ENCODE measurements at regions not wholly inside any gene's neighbourhood (a gene's known extent, or its start where the extent isn't known, plus 50 kb on each side); places are given as distances from the start of the nearest gene placed in this dataset.

DNA sequence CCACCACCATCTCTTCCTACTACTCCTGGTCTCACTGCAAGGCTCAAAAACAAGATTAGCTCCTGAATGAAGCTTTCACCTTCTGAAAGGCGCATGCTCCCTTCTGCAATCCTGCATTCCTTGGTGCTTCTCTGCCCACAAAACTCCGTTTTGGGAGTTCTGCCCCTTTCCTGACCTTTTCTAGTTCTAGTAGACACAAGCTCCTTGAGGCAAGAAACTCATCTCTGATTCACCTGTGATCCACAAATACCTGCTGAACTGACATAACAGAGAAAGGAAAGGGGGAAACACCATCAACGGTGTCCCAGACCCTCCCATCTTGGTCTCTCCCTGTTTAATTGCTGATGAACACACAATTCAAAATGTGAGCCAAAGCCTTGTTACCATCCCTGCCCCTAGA, 64.0 kb upstream of the EGR2 start:
- H2AK9ac ChIP-seq (replicated peaks; ENCODE audit: low read depth, low read length, poor library complexity), result no peak overlapping the region
- no peak overlapping the region for H4K91ac ChIP-seq (ENCODE audit: insufficient read depth, low read depth, low read length)
- BruUV-seq (replicated peaks), result no TSS peak
- H4K20me1 ChIP-seq (ENCODE audit: insufficient read depth, low read length), result no peaks in the 10 kb centered on the region
- no peak overlapping the region for H3K4ac ChIP-seq (ENCODE audit: low read depth, low read length)
- DNase-seq, result no peak
- H3K14ac ChIP-seq (replicated peaks; ENCODE audit: low read depth, low read length), result no peak overlapping the region
- no peak overlapping the region for H2BK15ac ChIP-seq (ENCODE audit: low read depth, low read length)
- dilution Hi-C loops (cut with HindIII; ENCODE audit: low sequenced_read_pairs, unreplicated experiment) (no loop called here), in situ Hi-C loops (cut with MboI; ENCODE audit: low sequenced_read_pairs) (no loop called here), intact Hi-C loops (cut with micrococcal nuclease) (no loop called here)
- no peak overlapping the region for H3K4me2 ChIP-seq (ENCODE audit: low read depth, low read length)
- peaks cover 17% of the 10 kb centered on the region for H3K27me3 ChIP-seq (ENCODE audit: control insufficient read depth, insufficient read depth, low read length)
- no peak overlapping the region for H4K8ac ChIP-seq (ENCODE audit: low read depth in 2 of 2, low read length in 2 of 2)
- no peak overlapping the region for H2BK5ac ChIP-seq (ENCODE audit: low read depth, low read length, poor library complexity, severe bottlenecking)
- H3K79me1 ChIP-seq (ENCODE audit: low read depth in 1 of 2, low read length in 2 of 2), result no peaks in the 10 kb centered on the region
- no peaks in the 10 kb centered on the region for H3K36me3 ChIP-seq (ENCODE audit: control insufficient read depth, insufficient read depth, low read length)
- no peak overlapping the region for H3K9ac ChIP-seq (ENCODE audit: low read depth, low read length)
- 42% methylated on average over 2 of the region's 3 CpGs; no CpG with 5 or more reads in 1 of the 2 experiments for WGBS, 2 experiments (ENCODE audit: extremely low coverage in 2 of 2, insufficient read length in 1 of 2)
- no peak overlapping the region for H3K4me3 ChIP-seq (ENCODE audit: insufficient read depth, low read depth, low read length)
- ChIA-PET CTCF (no interaction called here), POLR2A (ENCODE audit: unreplicated experiment) (no interaction called here)
- no peaks in the 10 kb centered on the region for H3K9me1 ChIP-seq (ENCODE audit: insufficient read depth, low read length)
- H2BK20ac ChIP-seq (ENCODE audit: low read depth, low read length), result no peak overlapping the region
- TF ChIP-seq RCOR1 (IDR thresholded peaks at IDR 0.05; ENCODE audit: insufficient replicate concordance, low read length) (no peak), SMC3 (IDR thresholded peaks at IDR 0.05; ENCODE audit: low read depth, low read length) (no peak), FOS (IDR thresholded peaks at IDR 0.05; ENCODE audit: low read depth, low read length) (no peak), NFE2L2 (IDR thresholded peaks at IDR 0.05; ENCODE audit: low read depth, low read length) (no peak), CHD1 (IDR thresholded peaks at IDR 0.05; ENCODE audit: low read depth, low read length) (no peak), RAD21 (IDR thresholded peaks at IDR 0.05; ENCODE audit: low read length) (no peak), MAZ (IDR thresholded peaks at IDR 0.05; ENCODE audit: borderline replicate concordance, low read depth, low read length) (no peak), RFX5 (IDR thresholded peaks at IDR 0.05; ENCODE audit: low read depth, low read length) (no peak), POLR2A (IDR thresholded peaks at IDR 0.05; ENCODE audit: low read depth, low read length) (no peak), MXI1 (IDR thresholded peaks at IDR 0.05; ENCODE audit: borderline replicate concordance, low read depth, low read length) (no peak), BHLHE40 (IDR thresholded peaks at IDR 0.05; ENCODE audit: low read depth, low read length) (no peak)
- TF ChIP-seq, protein P1, sequence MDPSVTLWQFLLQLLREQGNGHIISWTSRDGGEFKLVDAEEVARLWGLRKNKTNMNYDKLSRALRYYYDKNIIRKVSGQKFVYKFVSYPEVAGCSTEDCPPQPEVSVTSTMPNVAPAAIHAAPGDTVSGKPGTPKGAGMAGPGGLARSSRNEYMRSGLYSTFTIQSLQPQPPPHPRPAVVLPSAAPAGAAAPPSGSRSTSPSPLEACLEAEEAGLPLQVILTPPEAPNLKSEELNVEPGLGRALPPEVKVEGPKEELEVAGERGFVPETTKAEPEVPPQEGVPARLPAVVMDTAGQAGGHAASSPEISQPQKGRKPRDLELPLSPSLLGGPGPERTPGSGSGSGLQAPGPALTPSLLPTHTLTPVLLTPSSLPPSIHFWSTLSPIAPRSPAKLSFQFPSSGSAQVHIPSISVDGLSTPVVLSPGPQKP (IDR thresholded peaks at IDR 0.05; ENCODE audit: borderline replicate concordance, low read depth, low read length), result no peak
- TF ChIP-seq, protein P2, sequence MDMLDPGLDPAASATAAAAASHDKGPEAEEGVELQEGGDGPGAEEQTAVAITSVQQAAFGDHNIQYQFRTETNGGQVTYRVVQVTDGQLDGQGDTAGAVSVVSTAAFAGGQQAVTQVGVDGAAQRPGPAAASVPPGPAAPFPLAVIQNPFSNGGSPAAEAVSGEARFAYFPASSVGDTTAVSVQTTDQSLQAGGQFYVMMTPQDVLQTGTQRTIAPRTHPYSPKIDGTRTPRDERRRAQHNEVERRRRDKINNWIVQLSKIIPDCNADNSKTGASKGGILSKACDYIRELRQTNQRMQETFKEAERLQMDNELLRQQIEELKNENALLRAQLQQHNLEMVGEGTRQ (IDR thresholded peaks at IDR 0.05; ENCODE audit: low read depth, low read length), result no peak
- TF ChIP-seq, protein P3, sequence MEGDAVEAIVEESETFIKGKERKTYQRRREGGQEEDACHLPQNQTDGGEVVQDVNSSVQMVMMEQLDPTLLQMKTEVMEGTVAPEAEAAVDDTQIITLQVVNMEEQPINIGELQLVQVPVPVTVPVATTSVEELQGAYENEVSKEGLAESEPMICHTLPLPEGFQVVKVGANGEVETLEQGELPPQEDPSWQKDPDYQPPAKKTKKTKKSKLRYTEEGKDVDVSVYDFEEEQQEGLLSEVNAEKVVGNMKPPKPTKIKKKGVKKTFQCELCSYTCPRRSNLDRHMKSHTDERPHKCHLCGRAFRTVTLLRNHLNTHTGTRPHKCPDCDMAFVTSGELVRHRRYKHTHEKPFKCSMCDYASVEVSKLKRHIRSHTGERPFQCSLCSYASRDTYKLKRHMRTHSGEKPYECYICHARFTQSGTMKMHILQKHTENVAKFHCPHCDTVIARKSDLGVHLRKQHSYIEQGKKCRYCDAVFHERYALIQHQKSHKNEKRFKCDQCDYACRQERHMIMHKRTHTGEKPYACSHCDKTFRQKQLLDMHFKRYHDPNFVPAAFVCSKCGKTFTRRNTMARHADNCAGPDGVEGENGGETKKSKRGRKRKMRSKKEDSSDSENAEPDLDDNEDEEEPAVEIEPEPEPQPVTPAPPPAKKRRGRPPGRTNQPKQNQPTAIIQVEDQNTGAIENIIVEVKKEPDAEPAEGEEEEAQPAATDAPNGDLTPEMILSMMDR (conservative IDR thresholded peaks at IDR 0.05; ENCODE audit: low read depth, low read length), result no peak
- no peaks in the 10 kb centered on the region for H3K4me1 ChIP-seq (ENCODE audit: control insufficient read depth, insufficient read depth, low read length)
- H2BK120ac ChIP-seq (ENCODE audit: low read depth, low read length), result no peak overlapping the region
- H4K5ac ChIP-seq (ENCODE audit: low read depth, low read length), result no peak overlapping the region
- no peak overlapping the region for H2AK5ac ChIP-seq (ENCODE audit: low read depth, low read length)
- H3K27ac ChIP-seq (ENCODE audit: insufficient read depth, low read length), result no peak overlapping the region
- H3K18ac ChIP-seq (ENCODE audit: low read depth, low read length), result no peak overlapping the region
- H3K56ac ChIP-seq (ENCODE audit: extremely low read depth, insufficient read depth, low read length), result no peak overlapping the region
- no peaks in the 10 kb centered on the region for H3K9me3 ChIP-seq (ENCODE audit: control insufficient read depth, insufficient read depth, low read length)
- H3K23ac ChIP-seq (ENCODE audit: low read depth, low read length), result no peak overlapping the region
- H2AFZ ChIP-seq (replicated peaks; ENCODE audit: low read length, poor library complexity), result no peak overlapping the region
- no peak for ATAC-seq (ENCODE audit: low read depth)

Data from IMR-90 (cell line).